H9 (cell line): ENCODE measurements at regions not wholly inside any gene's neighbourhood (a gene's known extent, or its start where the extent isn't known, plus 50 kb on each side); places are given as distances from the start of the nearest gene placed in this dataset.

ENCODE experiments used
- DNase-seq: peaks from one replicate; pipeline ENCODE4 v3.0.0-alpha.2; 2017
- H2AFZ ChIP-seq: one replicate; pipeline ENCODE4 v1.6.1; 2013; ENCODE audit warnings: mild to moderate bottlenecking, low read length, control low read depth, moderate library complexity
- H2AK5ac ChIP-seq: 2 replicates; pipeline ENCODE4 v1.6.1; 2013; ENCODE audit warnings: low read length, control low read depth, mixed read lengths; ENCODE audit not compliant: insufficient read length
- H2BK120ac ChIP-seq: one replicate; pipeline ENCODE4 v1.6.1; 2013; ENCODE audit warnings: low read depth, mild to moderate bottlenecking, low read length, control low read depth, inconsistent platforms; ENCODE audit not compliant: poor library complexity, severe bottlenecking
- H2BK12ac ChIP-seq: 2 replicates; pipeline ENCODE4 v1.6.1; 2013; ENCODE audit warnings: low read length, control low read depth, mixed read lengths, low read depth; ENCODE audit not compliant: insufficient read length
- H2BK15ac ChIP-seq: 2 replicates; pipeline ENCODE4 v1.6.1; 2013; ENCODE audit warnings: low read depth, low read length, control low read depth
- H2BK20ac ChIP-seq: one replicate; pipeline ENCODE4 v1.6.1; 2013; ENCODE audit warnings: low read depth, mild to moderate bottlenecking, low read length, control low read depth, inconsistent platforms; ENCODE audit not compliant: poor library complexity, severe bottlenecking
- H2BK5ac ChIP-seq: 2 replicates; pipeline ENCODE4 v1.6.1; 2013; ENCODE audit warnings: low read length, control low read depth, mixed read lengths; ENCODE audit not compliant: insufficient read length
- H3K14ac ChIP-seq: 2 replicates; pipeline ENCODE4 v1.6.1; 2013; ENCODE audit warnings: low read length, control low read depth; ENCODE audit not compliant: insufficient read depth
- H3K18ac ChIP-seq: 2 replicates; pipeline ENCODE4 v1.6.1; 2013; ENCODE audit warnings: low read depth, mild to moderate bottlenecking, mixed read lengths, low read length, control low read depth; ENCODE audit not compliant: insufficient read length
- H3K23ac ChIP-seq: 2 replicates; pipeline ENCODE4 v1.6.1; 2013; ENCODE audit warnings: low read length, control low read depth, mixed read lengths, low read depth; ENCODE audit not compliant: insufficient read length
- H3K23me2 ChIP-seq: 2 replicates; pipeline ENCODE4 v1.6.1; 2013; ENCODE audit warnings: low read depth, mild to moderate bottlenecking, mixed read lengths, low read length, control low read depth; ENCODE audit not compliant: insufficient read length, poor library complexity, severe bottlenecking
- H3K27ac ChIP-seq: 2 replicates; pipeline ENCODE4 v1.5.1; 2013; ENCODE audit warnings: low read length, control low read depth, mixed read lengths, low read depth; ENCODE audit not compliant: insufficient read length
- H3K27me3 ChIP-seq: 2 replicates; pipeline ENCODE4 v1.6.1; 2013; ENCODE audit warnings: low read length, control low read depth, inconsistent platforms; ENCODE audit not compliant: insufficient read depth
- H3K4ac ChIP-seq: 2 replicates; pipeline ENCODE4 v1.6.1; 2013; ENCODE audit warnings: low read depth, mild to moderate bottlenecking, control low read depth, inconsistent platforms, low read length, moderate library complexity
- H3K4me1 ChIP-seq: 2 replicates; pipeline ENCODE4 v1.6.1; 2013; ENCODE audit warnings: low read length, control low read depth, inconsistent platforms; ENCODE audit not compliant: insufficient read depth
- H3K4me2 ChIP-seq: 2 replicates; pipeline ENCODE4 v1.6.1; 2013; ENCODE audit warnings: low read length, control low read depth, mixed read lengths; ENCODE audit not compliant: insufficient read length, insufficient read depth
- H3K56ac ChIP-seq: 2 replicates; pipeline ENCODE4 v1.6.1; 2013; ENCODE audit warnings: low read depth, mild to moderate bottlenecking, mixed read lengths, low read length, control low read depth; ENCODE audit not compliant: insufficient read length
- H3K79me1 ChIP-seq: 2 replicates; pipeline ENCODE4 v1.6.1; 2013; ENCODE audit warnings: low read depth, mild to moderate bottlenecking, moderate library complexity, low read length, control low read depth, inconsistent platforms; ENCODE audit not compliant: insufficient read depth, poor library complexity, severe bottlenecking
- H3K79me2 ChIP-seq: 2 replicates; pipeline ENCODE4 v1.6.1; 2013; ENCODE audit warnings: low read length, control low read depth, inconsistent platforms; ENCODE audit not compliant: insufficient read depth
- H3K9ac ChIP-seq: 2 replicates; pipeline ENCODE4 v1.6.1; 2013; ENCODE audit warnings: low read length, control low read depth, mixed read lengths; ENCODE audit not compliant: insufficient read length; ENCODE audit errors: extremely low read depth
- H3K9me3 ChIP-seq: one replicate; pipeline ENCODE4 v1.6.1; 2013; ENCODE audit warnings: low read depth, low read length, inconsistent platforms; ENCODE audit not compliant: control insufficient read depth
- H3T11ph ChIP-seq: one replicate; pipeline ENCODE4 v1.6.1; 2013; ENCODE audit warnings: mild to moderate bottlenecking, low read length, control low read depth, inconsistent platforms
- H4K20me1 ChIP-seq: one replicate; pipeline ENCODE4 v1.6.1; 2013; ENCODE audit not compliant: control insufficient read depth, insufficient read length, insufficient read depth
- H4K5ac ChIP-seq: 2 replicates; pipeline ENCODE4 v1.6.1; 2013; ENCODE audit warnings: low read depth, mild to moderate bottlenecking, mixed read lengths, low read length, control low read depth; ENCODE audit not compliant: insufficient read length
- H4K8ac ChIP-seq: replicated peaks from 2 replicates; pipeline ENCODE4 v1.6.1; 2013; ENCODE audit warnings: low read length, control low read depth, mixed read lengths, low read depth; ENCODE audit not compliant: insufficient read length
- H4K91ac ChIP-seq: 2 replicates; pipeline ENCODE4 v1.6.1; 2013; ENCODE audit warnings: low read depth, mild to moderate bottlenecking, moderate library complexity, mixed read lengths, low read length, control low read depth; ENCODE audit not compliant: insufficient read length
- H3K27ac Mint-ChIP-seq, 3 experiments: 2 replicates in 2 of 3; 3 replicates in 1 of 3; pipeline ENCODE4 v1.8.0; 2020 to 2021; ENCODE audit warnings: mixed read lengths in 3 of 3, mild to moderate bottlenecking in 1 of 3, moderate library complexity in 1 of 3
- H3K27me3 Mint-ChIP-seq: 2 replicates; pipeline ENCODE4 v1.8.0; 2021; ENCODE audit warnings: low read depth, mild to moderate bottlenecking, moderate library complexity, mixed read lengths
- H3K36me3 Mint-ChIP-seq, 3 experiments: 2 replicates in 2 of 3; 3 replicates in 1 of 3; pipeline ENCODE4 v1.8.0; 2020 to 2021; ENCODE audit warnings: low read depth in 3 of 3, mixed read lengths in 3 of 3; ENCODE audit not compliant: insufficient read depth in 1 of 3
- H3K4me1 Mint-ChIP-seq, 2 experiments: 2 replicates each; pipeline ENCODE4 v1.8.0; 2020; ENCODE audit warnings: mixed read lengths in 2 of 2
- H3K4me3 Mint-ChIP-seq, 2 experiments: 2 replicates in 1 of 2; 3 replicates in 1 of 2; pipeline ENCODE4 v1.8.0; 2020 to 2021; ENCODE audit warnings: mild to moderate bottlenecking in 2 of 2, mixed read lengths in 2 of 2, moderate library complexity in 1 of 2
- H3K9me3 Mint-ChIP-seq, 2 experiments: 2 replicates in 1 of 2; 3 replicates in 1 of 2; pipeline ENCODE4 v1.8.0; 2020; ENCODE audit warnings: mild to moderate bottlenecking in 2 of 2, mixed read lengths in 2 of 2, moderate library complexity in 1 of 2
- CTCF ChIP-seq: fragments of 200-600 bp; sonication (generic); conservative IDR thresholded peaks from 3 replicates; pipeline ENCODE4 v1.8.0; 2021; ENCODE audit warnings: antibody characterized with exemption, mild to moderate bottlenecking
- WGBS: extraction: QIAGEN DNeasy Blood & Tissue Kit; methylation state at CpG from one replicate; pipeline ENCODE4 v1.1.7; 2013; ENCODE audit warnings: missing lambda C conversion rate, low lambda C conversion rate, mixed read lengths; ENCODE audit not compliant: insufficient read length; ENCODE audit errors: extremely low coverage; 5-methylcytosine and 5-hydroxymethylcytosine counted together

GRCh38 chr16:73183611-73184092 is 135.7 kb upstream of the ZFHX3 start:
- no CpG with 5 or more reads among the region's 17 CpGs for WGBS
- DNase-seq: no peak

More at GRCh38 chr16:73183611-73184092, 135.7 kb upstream of the ZFHX3 start:
- no peaks in the 10 kb centered on the region for H3K36me3 Mint-ChIP-seq
- H3K27me3 Mint-ChIP-seq: peaks cover 6% of the 10 kb centered on the region
- Histone ChIP-seq H2BK12ac (no peak overlapping the region), H3K9me3 (no peaks in the 10 kb centered on the region), H3T11ph (no peak overlapping the region), H3K27ac (no peak overlapping the region), H4K8ac (no peak overlapping the region), H3K9ac (no peak overlapping the region), H3K18ac (no peak overlapping the region), H3K27me3 (no peaks in the 10 kb centered on the region), H3K4ac (no peak overlapping the region), H3K79me2 (no peaks in the 10 kb centered on the region), H2AFZ (no peak overlapping the region), H4K20me1 (no peaks in the 10 kb centered on the region), H4K5ac (no peak overlapping the region), H2BK5ac (no peak overlapping the region), H3K4me1 (no peaks in the 10 kb centered on the region), H3K23ac (no peak overlapping the region), H4K91ac (no peak overlapping the region), H2BK120ac (no peak overlapping the region), H2BK15ac (no peak overlapping the region), H2BK20ac (no peak overlapping the region), H3K79me1 (no peaks in the 10 kb centered on the region), H3K56ac (no peak overlapping the region), H2AK5ac (no peak overlapping the region), H3K23me2 (no peaks in the 10 kb centered on the region), H3K4me2 (no peak overlapping the region), H3K14ac (no peak overlapping the region)
- no peak overlapping the region for H3K4me3 Mint-ChIP-seq
- peaks cover 0 to 4% of the 10 kb centered on the region in 2 experiments; a peak in 1 of 4 replicates for H3K4me1 Mint-ChIP-seq
- no peak overlapping the region for H3K27ac Mint-ChIP-seq
- peaks cover 2 to 6% of the 10 kb centered on the region in 2 experiments; a peak in 1 of 5 replicates for H3K9me3 Mint-ChIP-seq
- TF ChIP-seq CTCF: peak; percentile 25; the same call in 2 of the 3 replicates
